GM12878 (cell line): ENCODE measurements at regions not wholly inside any gene's neighbourhood (a gene's known extent, or its start where the extent isn't known, plus 50 kb on each side); places are given as distances from the start of the nearest gene placed in this dataset.

ENCODE experiments used
- ATAC-seq: fragments of 200-7000 bp; cut with Tn5 transposase; 3 replicates; pipeline ENCODE4 v1.9.1; 2020; ENCODE audit warnings: mild to moderate bottlenecking, moderate library complexity
- BruUV-seq: library from RNA; stranded (reverse); fragments of 400-500 nt; replicated peaks from 2 replicates; lab custom pipeline; 2021; lab: Mats Ljungman, UMichigan
- CTCF ChIA-PET: fragments of 300-600 bp; sonication (Branson Sonifier 250); formaldehyde crosslinking; extraction: SDS; loops from one replicate; lab custom pipeline; 2021; ENCODE audit warnings: inconsistent platforms; lab: Yijun Ruan, JAX
- POLR2A ChIA-PET: fragments of 350-600 bp; formaldehyde crosslinking; extraction: SDS; loops from one replicate; lab custom pipeline; 2021; ENCODE audit warnings: inconsistent platforms; lab: Charles Lee
- RAD21 ChIA-PET: fragments of 300-600 bp; sonication (Branson Sonifier 250); formaldehyde crosslinking; loops from one replicate; lab custom pipeline; 2023; ENCODE audit warnings: antibody characterized with exemption; ENCODE audit not compliant: unreplicated experiment; lab: Charles Lee
- SMC1A ChIA-PET: fragments of 300-600 bp; sonication (Branson Sonifier 250); formaldehyde crosslinking; loops from one replicate; lab custom pipeline; 2023; ENCODE audit not compliant: unreplicated experiment, uncharacterized antibody; lab: Charles Lee
- DNase-seq: peaks from one replicate; pipeline ENCODE4 v3.0.0-alpha.2; 2011; ENCODE audit warnings: low read depth, low spot score
- FAIRE-seq: peaks from 3 replicates; lab custom pipeline; 2011; peaks lifted over from hg19 to GRCh38; lab: Jason Lieb, UNC
- H2AFZ ChIP-seq: 2 replicates; pipeline ENCODE4 v1.6.0; 2011; ENCODE audit warnings: low read depth, low read length, control low read depth; ENCODE audit not compliant: control insufficient read depth
- H3K27ac ChIP-seq: 2 replicates; pipeline ENCODE4 v1.5.1; 2011; ENCODE audit warnings: control low read depth; ENCODE audit not compliant: control insufficient read depth, insufficient read depth
- H3K27me3 ChIP-seq, 2 experiments: replicated peaks in 1 of 2; 2 replicates each; pipeline versions ENCODE4 v1.6.0 to v1.6.1; 2011; ENCODE audit warnings: low read length in 1 of 2; ENCODE audit not compliant: control insufficient read depth in 2 of 2, insufficient read depth in 2 of 2
- H3K36me3 ChIP-seq, 2 experiments: 2 replicates each; pipeline ENCODE4 v1.5.1; 2011; ENCODE audit warnings: low read length in 1 of 2; ENCODE audit not compliant: control insufficient read depth in 2 of 2, insufficient read depth in 2 of 2
- H3K4me1 ChIP-seq: 2 replicates; pipeline ENCODE4 v1.6.1; 2011; ENCODE audit warnings: mild to moderate bottlenecking, low read length, moderate library complexity, mixed read lengths; ENCODE audit not compliant: control insufficient read depth, insufficient read depth
- H3K4me2 ChIP-seq: 2 replicates; pipeline ENCODE4 v1.6.0; 2011; ENCODE audit warnings: control low read depth; ENCODE audit not compliant: control insufficient read depth, insufficient read depth
- H3K4me3 ChIP-seq: fragments of 200-600 bp; sonication (generic); 2 replicates; pipeline ENCODE4 v1.5.1; 2016
- H3K79me2 ChIP-seq: 2 replicates; pipeline ENCODE4 v1.6.0; 2011; ENCODE audit warnings: low read length; ENCODE audit not compliant: control insufficient read depth, insufficient read depth
- H3K9ac ChIP-seq: 2 replicates; pipeline ENCODE4 v1.8.0; 2011; ENCODE audit warnings: low read length, control low read depth, mixed read lengths; ENCODE audit not compliant: control insufficient read depth, insufficient read depth
- H3K9me3 ChIP-seq: replicated peaks from 3 replicates; pipeline ENCODE4 v1.5.1; 2011; ENCODE audit warnings: mild to moderate bottlenecking, low read length; ENCODE audit not compliant: control insufficient read depth, insufficient read depth
- H4K20me1 ChIP-seq: 2 replicates; pipeline ENCODE4 v1.6.0; 2011; ENCODE audit not compliant: control insufficient read depth, insufficient read depth
- BACH1 ChIP-seq: fragments of 450-650 bp; IDR thresholded peaks from 2 replicates; pipeline ENCODE4 v1.6.1; 2017; ENCODE audit warnings: mild to moderate bottlenecking, borderline replicate concordance
- EP300 ChIP-seq, 2 experiments: fragments of 150-350 bp in 1 of 2; IDR thresholded peaks; 2 replicates each; pipeline ENCODE4 v1.6.1; 2011 to 2012; ENCODE audit warnings: low read depth in 2 of 2, low read length in 2 of 2, borderline replicate concordance in 1 of 2, improper control_type of control experiment in 1 of 2, inconsistent platforms in 1 of 2; ENCODE audit not compliant: control insufficient read depth in 1 of 2
- GABPA ChIP-seq: IDR thresholded peaks from 2 replicates; pipeline ENCODE4 v1.6.1; 2014; ENCODE audit warnings: antibody characterized with exemption, low read depth, mild to moderate bottlenecking, inconsistent platforms
- IRF4 ChIP-seq: IDR thresholded peaks from 2 replicates; pipeline ENCODE4 v1.6.1; 2011; ENCODE audit warnings: low read depth, low read length
- MTA2 ChIP-seq: fragments of 450-650 bp; IDR thresholded peaks from 2 replicates; pipeline ENCODE4 v1.6.1; 2016; ENCODE audit warnings: low read depth, mild to moderate bottlenecking, moderate library complexity
- MTA3 ChIP-seq: IDR thresholded peaks from 2 replicates; pipeline ENCODE4 v1.6.1; 2012; ENCODE audit warnings: low read length, inconsistent platforms, borderline replicate concordance
- NFIC ChIP-seq: IDR thresholded peaks from 2 replicates; pipeline ENCODE4 v1.6.1; 2012; ENCODE audit warnings: low read depth, mild to moderate bottlenecking, inconsistent platforms, low read length, moderate library complexity
- PAX5 ChIP-seq: IDR thresholded peaks from 2 replicates; pipeline ENCODE4 v1.6.1; 2011; ENCODE audit warnings: low read depth, low read length, borderline replicate concordance
- PAX8 ChIP-seq: fragments of 450-650 bp; IDR thresholded peaks from 2 replicates; pipeline ENCODE4 v1.6.1; 2017; ENCODE audit warnings: mild to moderate bottlenecking, moderate library complexity
- RAD51 ChIP-seq: fragments of 450-650 bp; IDR thresholded peaks from 2 replicates; pipeline ENCODE4 v1.6.1; 2016; ENCODE audit warnings: moderate library complexity, mild to moderate bottlenecking, inconsistent platforms
- SUPT20H ChIP-seq: IDR thresholded peaks from 2 replicates; pipeline ENCODE4 v1.6.1; 2011; ENCODE audit warnings: low read depth, mild to moderate bottlenecking, low read length, moderate library complexity, borderline replicate concordance; ENCODE audit not compliant: control insufficient read depth
- WRNIP1 ChIP-seq: IDR thresholded peaks from 2 replicates; pipeline ENCODE4 v1.6.1; 2011; ENCODE audit warnings: low read depth, low read length, improper control_type of control experiment, borderline replicate concordance
- ZNF24 ChIP-seq: fragments of 450-650 bp; IDR thresholded peaks from 2 replicates; pipeline ENCODE4 v1.6.1; 2017; ENCODE audit warnings: antibody characterized with exemption, mild to moderate bottlenecking
- ZNF384 ChIP-seq: IDR thresholded peaks from 2 replicates; pipeline ENCODE4 v1.6.1; 2012; ENCODE audit warnings: low read depth, mild to moderate bottlenecking, low read length, improper control_type of control experiment, borderline replicate concordance
- WGBS: methylation state at CpG from one replicate; pipeline ENCODE4 v1.1.6; 2016; ENCODE audit warnings: low lambda C conversion rate; ENCODE audit not compliant: insufficient replicate concordance, insufficient coverage; ENCODE audit errors: missing lambda C conversion rate; 5-methylcytosine and 5-hydroxymethylcytosine counted together
- in situ Hi-C: fragments of 300-500 bp; cut with MboI; formaldehyde crosslinking; loops from 9 replicates; pipeline ENCODE4 v1.14.3; 2018; ENCODE audit warnings: mixed read lengths
- intact Hi-C: fragments of 100-400 bp; cut with micrococcal nuclease; formaldehyde crosslinking; loops from one replicate; pipeline ENCODE4 v1.14.2; 2022; ENCODE audit not compliant: unreplicated experiment
- TF ChIP-seq, protein P1 (sequence below): fragments of 450-650 bp; formaldehyde crosslinking; IDR thresholded peaks from 2 replicates; pipeline ENCODE4 v1.5.0; 2022; ENCODE audit warnings: mild to moderate bottlenecking, missing genetic modification characterization
- TF ChIP-seq, protein P2 (sequence below): IDR thresholded peaks from 2 replicates; pipeline ENCODE4 v1.6.1; 2011; ENCODE audit warnings: borderline replicate concordance, low read depth, mild to moderate bottlenecking, moderate library complexity, mixed read lengths, low read length; ENCODE audit not compliant: insufficient read depth; ENCODE audit errors: extremely low read length

GRCh38 chr15:25055356-25056068 is 100.7 kb downstream of the SNRPN start:
- Histone ChIP-seq H2AFZ (no peak overlapping the region), H3K27ac (no peak overlapping the region), H3K4me1 (no peaks in the 10 kb centered on the region), H3K27me3 (no peaks in the 10 kb centered on the region), H3K4me2 (no peak overlapping the region), H4K20me1 (no peaks in the 10 kb centered on the region), H3K36me3 (peaks cover 0 to 2% of the 10 kb centered on the region in 2 experiments; a peak in 2 of 4 replicates), H3K9me3 (peaks cover 67% of the 10 kb centered on the region; the same call in 2 of the 3 replicates), H3K79me2 (no peaks in the 10 kb centered on the region), H3K4me3 (no peak overlapping the region), H3K9ac (no peak overlapping the region)
- RAD21 ChIA-PET, result no interaction called here
- intact Hi-C loops, result no loop called here
- POLR2A ChIA-PET, result no interaction called here
- no TSS peak for BruUV-seq
- CTCF ChIA-PET, result no interaction called here
- SMC1A ChIA-PET, result no interaction called here
- DNase-seq, result no peak
- in situ Hi-C loops, result no loop called here
- no peak for ATAC-seq
- TF ChIP-seq EP300 (IDR thresholded peaks at IDR 0.05; ENCODE audit: borderline replicate concordance in 1 of 2, control insufficient read depth in 1 of 2, low read depth in 2 of 2, low read length in 2 of 2) (no peak), PAX8 (no peak), RAD51 (no peak), ZNF384 (no peak), WRNIP1 (no peak), MTA3 (no peak), IRF4 (no peak), SUPT20H (no peak), GABPA (no peak), BACH1 (no peak), PAX5 (no peak), NFIC (no peak), MTA2 (no peak), ZNF24 (no peak)
- TF ChIP-seq, protein P1, sequence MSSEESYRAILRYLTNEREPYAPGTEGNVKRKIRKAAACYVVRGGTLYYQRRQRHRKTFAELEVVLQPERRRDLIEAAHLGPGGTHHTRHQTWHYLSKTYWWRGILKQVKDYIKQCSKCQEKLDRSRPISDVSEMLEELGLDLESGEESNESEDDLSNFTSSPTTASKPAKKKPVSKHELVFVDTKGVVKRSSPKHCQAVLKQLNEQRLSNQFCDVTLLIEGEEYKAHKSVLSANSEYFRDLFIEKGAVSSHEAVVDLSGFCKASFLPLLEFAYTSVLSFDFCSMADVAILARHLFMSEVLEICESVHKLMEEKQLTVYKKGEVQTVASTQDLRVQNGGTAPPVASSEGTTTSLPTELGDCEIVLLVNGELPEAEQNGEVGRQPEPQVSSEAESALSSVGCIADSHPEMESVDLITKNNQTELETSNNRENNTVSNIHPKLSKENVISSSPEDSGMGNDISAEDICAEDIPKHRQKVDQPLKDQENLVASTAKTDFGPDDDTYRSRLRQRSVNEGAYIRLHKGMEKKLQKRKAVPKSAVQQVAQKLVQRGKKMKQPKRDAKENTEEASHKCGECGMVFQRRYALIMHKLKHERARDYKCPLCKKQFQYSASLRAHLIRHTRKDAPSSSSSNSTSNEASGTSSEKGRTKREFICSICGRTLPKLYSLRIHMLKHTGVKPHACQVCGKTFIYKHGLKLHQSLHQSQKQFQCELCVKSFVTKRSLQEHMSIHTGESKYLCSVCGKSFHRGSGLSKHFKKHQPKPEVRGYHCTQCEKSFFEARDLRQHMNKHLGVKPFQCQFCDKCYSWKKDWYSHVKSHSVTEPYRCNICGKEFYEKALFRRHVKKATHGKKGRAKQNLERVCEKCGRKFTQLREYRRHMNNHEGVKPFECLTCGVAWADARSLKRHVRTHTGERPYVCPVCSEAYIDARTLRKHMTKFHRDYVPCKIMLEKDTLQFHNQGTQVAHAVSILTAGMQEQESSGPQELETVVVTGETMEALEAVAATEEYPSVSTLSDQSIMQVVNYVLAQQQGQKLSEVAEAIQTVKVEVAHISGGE (CRISPR knock-in tag), result no peak
- TF ChIP-seq, protein P2, sequence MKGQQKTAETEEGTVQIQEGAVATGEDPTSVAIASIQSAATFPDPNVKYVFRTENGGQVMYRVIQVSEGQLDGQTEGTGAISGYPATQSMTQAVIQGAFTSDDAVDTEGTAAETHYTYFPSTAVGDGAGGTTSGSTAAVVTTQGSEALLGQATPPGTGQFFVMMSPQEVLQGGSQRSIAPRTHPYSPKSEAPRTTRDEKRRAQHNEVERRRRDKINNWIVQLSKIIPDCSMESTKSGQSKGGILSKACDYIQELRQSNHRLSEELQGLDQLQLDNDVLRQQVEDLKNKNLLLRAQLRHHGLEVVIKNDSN, result no peak
- WGBS, result 77% methylated on average over 9 of the region's 9 CpGs
- no peak for FAIRE-seq
